SK-N-SH treated with all-trans-retinoic acid at 6 μM for 48 hours (cell line): ENCODE measurements at regions not wholly inside any gene's neighbourhood (a gene's known extent, or its start where the extent isn't known, plus 50 kb on each side); places are given as distances from the start of the nearest gene placed in this dataset.

ENCODE experiments used
- ATAC-seq: fragments of 200-7000 bp; cut with Tn5 transposase; 3 replicates; pipeline ENCODE4 v1.9.1; 2020; ENCODE audit warnings: mild to moderate bottlenecking, moderate library complexity
- ARNTL ChIP-seq: fragments of 450-650 bp; formaldehyde crosslinking; IDR thresholded peaks from 2 replicates; pipeline ENCODE4 v1.5.0; 2020; ENCODE audit warnings: low read depth, mild to moderate bottlenecking, moderate library complexity, borderline replicate concordance
- CREB5 ChIP-seq: fragments of 250-450 bp; sonication (Bioruptor Pico); IDR thresholded peaks from 2 replicates; pipeline ENCODE4 v1.5.1; 2020; ENCODE audit warnings: low read depth, mild to moderate bottlenecking, moderate library complexity
- CSDC2 ChIP-seq: fragments of 250-450 bp; sonication (Bioruptor Pico); IDR thresholded peaks from 2 replicates; pipeline ENCODE4 v1.5.0; 2020; ENCODE audit warnings: mild to moderate bottlenecking, moderate library complexity
- CSRNP3 ChIP-seq: fragments of 250-450 bp; sonication (Bioruptor Pico); IDR thresholded peaks from 2 replicates; pipeline ENCODE4 v1.5.1; 2021; ENCODE audit warnings: mild to moderate bottlenecking, moderate library complexity
- ESRRG ChIP-seq: fragments of 250-450 bp; sonication (Bioruptor Pico); IDR thresholded peaks from 2 replicates; pipeline ENCODE4 v1.6.1; 2021; ENCODE audit warnings: mild to moderate bottlenecking
- ISL1 ChIP-seq: fragments of 250-450 bp; sonication (Bioruptor Pico); IDR thresholded peaks from 2 replicates; pipeline ENCODE4 v2.1.2; 2022; ENCODE audit warnings: mild to moderate bottlenecking, moderate library complexity
- OSR1 ChIP-seq: fragments of 250-450 bp; sonication (Bioruptor Pico); IDR thresholded peaks from 2 replicates; pipeline ENCODE4 v1.8.0; 2022; ENCODE audit warnings: moderate library complexity, mild to moderate bottlenecking, inconsistent platforms
- PATZ1 ChIP-seq: fragments of 250-450 bp; sonication (Bioruptor Pico); IDR thresholded peaks from 2 replicates; pipeline ENCODE4 v1.8.0; 2020; ENCODE audit warnings: mild to moderate bottlenecking, moderate library complexity, borderline replicate concordance
- RARB ChIP-seq: fragments of 250-450 bp; sonication (Bioruptor Pico); IDR thresholded peaks from 2 replicates; pipeline ENCODE4 v1.8.0; 2021; ENCODE audit warnings: mild to moderate bottlenecking, moderate library complexity
- SNAI2 ChIP-seq: fragments of 250-450 bp; sonication (Bioruptor Pico); IDR thresholded peaks from 2 replicates; pipeline ENCODE4 v1.5.0; 2020; ENCODE audit warnings: mild to moderate bottlenecking, moderate library complexity
- TCF4 ChIP-seq: fragments of 250-450 bp; sonication (Bioruptor Pico); IDR thresholded peaks from 2 replicates; pipeline ENCODE4 v1.8.0; 2021; ENCODE audit warnings: mild to moderate bottlenecking, moderate library complexity, borderline replicate concordance
- TSHZ2 ChIP-seq: fragments of 250-450 bp; sonication (Bioruptor Pico); IDR thresholded peaks from 2 replicates; pipeline ENCODE4 v1.5.0; 2020; ENCODE audit warnings: mild to moderate bottlenecking, moderate library complexity
- ZC3H10 ChIP-seq: fragments of 250-450 bp; sonication (Bioruptor Pico); IDR thresholded peaks from 2 replicates; pipeline ENCODE4 v1.5.1; 2021; ENCODE audit warnings: mild to moderate bottlenecking, moderate library complexity
- ZFP3 ChIP-seq: fragments of 250-450 bp; sonication (Bioruptor Pico); IDR thresholded peaks from 2 replicates; pipeline ENCODE4 v1.5.0; 2020; ENCODE audit warnings: mild to moderate bottlenecking, moderate library complexity
- ZFP30 ChIP-seq: fragments of 450-650 bp; formaldehyde crosslinking; IDR thresholded peaks from 2 replicates; pipeline ENCODE4 v1.5.0; 2022; ENCODE audit warnings: mild to moderate bottlenecking, moderate library complexity
- ZNF565 ChIP-seq: fragments of 450-650 bp; formaldehyde crosslinking; conservative IDR thresholded peaks from 2 replicates; pipeline ENCODE4 v1.5.0; 2020; ENCODE audit warnings: low read depth, mild to moderate bottlenecking, moderate library complexity
- ZNF70 ChIP-seq: fragments of 450-650 bp; formaldehyde crosslinking; IDR thresholded peaks from 2 replicates; pipeline ENCODE4 v1.5.0; 2020; ENCODE audit warnings: mild to moderate bottlenecking, moderate library complexity
- ZNF8 ChIP-seq: fragments of 450-650 bp; formaldehyde crosslinking; IDR thresholded peaks from 2 replicates; pipeline ENCODE4 v1.5.0; 2020; ENCODE audit warnings: mild to moderate bottlenecking, moderate library complexity

- TF ChIP-seq CREB5 (CRISPR knock-in tag) (no peak), ZNF565 (CRISPR knock-in tag) (no peak), ZFP3 (CRISPR knock-in tag) (no peak), SNAI2 (no peak), CSDC2 (CRISPR knock-in tag) (no peak), ISL1 (CRISPR knock-in tag) (no peak), ESRRG (CRISPR knock-in tag) (no peak), RARB (CRISPR knock-in tag) (no peak)
Measured at GRCh38 chr9:25212361-25212760, 465.9 kb downstream of the TUSC1 start (continued).

- no peak for TF ChIP-seq PATZ1 (CRISPR knock-in tag)
- no peak for TF ChIP-seq CSRNP3 (CRISPR knock-in tag)
- TF ChIP-seq ZFP3 (CRISPR knock-in tag), result no peak
- no peak for TF ChIP-seq ARNTL (CRISPR knock-in tag)
- no peak for TF ChIP-seq ZNF70
- no peak for TF ChIP-seq TCF4 (CRISPR knock-in tag)
- no peak for TF ChIP-seq CREB5 (CRISPR knock-in tag)
- TF ChIP-seq ZNF565 (CRISPR knock-in tag), result no peak
- TF ChIP-seq, all 23 proteins: peak for 0
- no peak for ATAC-seq
Measured at GRCh38 chr9:25207402-25208195, 470.6 kb downstream of the TUSC1 start.

GRCh38 chr9:25206027-25206426 is 472.2 kb downstream of the TUSC1 start:
- TF ChIP-seq ZNF70, result no peak
- no peak for TF ChIP-seq OSR1 (CRISPR knock-in tag)
- no peak for TF ChIP-seq ZC3H10
- TF ChIP-seq TSHZ2 (CRISPR knock-in tag), result no peak
- TF ChIP-seq SNAI2, result no peak
- TF ChIP-seq CSDC2 (CRISPR knock-in tag), result no peak
- no peak for TF ChIP-seq ZFP30 (CRISPR knock-in tag)
- no peak for TF ChIP-seq CSRNP3 (CRISPR knock-in tag)
- no peak for TF ChIP-seq ZNF8

More at GRCh38 chr9:25206027-25206426, 472.2 kb downstream of the TUSC1 start:
- no peak for ATAC-seq
